NCI-H1694 (cell line): ENCODE measurements at regions not wholly inside any gene's neighbourhood (a gene's known extent, or its start where the extent isn't known, plus 50 kb on each side); places are given as distances from the start of the nearest gene placed in this dataset.

Source experiments
- DNase-seq: peaks from one replicate; lab custom pipeline; 2025; lab: John Stamatoyannopoulos, UW

DNA sequence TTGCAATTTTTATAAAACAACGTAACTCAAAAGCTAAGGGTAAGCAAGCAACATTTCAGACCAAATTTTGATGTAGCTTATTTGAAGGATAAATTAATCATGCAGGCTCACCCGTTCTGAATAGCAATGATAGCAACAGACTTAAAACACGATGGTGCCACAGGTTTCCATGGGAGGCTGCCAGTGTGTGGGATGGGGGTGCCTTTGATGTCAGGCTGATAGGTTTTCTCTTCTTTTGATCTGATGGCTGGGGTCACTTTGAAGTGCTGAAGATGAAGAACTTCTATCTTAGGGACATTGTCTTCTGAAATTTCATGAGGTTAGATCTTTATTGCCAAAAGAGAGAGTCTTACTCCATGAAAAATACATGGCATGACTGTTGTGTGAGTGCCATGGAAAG, 206.8 kb downstream of the LPIN1 start:
- DNase-seq, result no peak

- DNase-seq, result peak; percentile 44
Observed at GRCh38 chr2:11955314-11955713, 208.9 kb downstream of the LPIN1 start.

- DNase-seq, result peak; percentile 47
Observed at GRCh38 chr2:11955884-11956291, 209.5 kb downstream of the LPIN1 start.

DNA sequence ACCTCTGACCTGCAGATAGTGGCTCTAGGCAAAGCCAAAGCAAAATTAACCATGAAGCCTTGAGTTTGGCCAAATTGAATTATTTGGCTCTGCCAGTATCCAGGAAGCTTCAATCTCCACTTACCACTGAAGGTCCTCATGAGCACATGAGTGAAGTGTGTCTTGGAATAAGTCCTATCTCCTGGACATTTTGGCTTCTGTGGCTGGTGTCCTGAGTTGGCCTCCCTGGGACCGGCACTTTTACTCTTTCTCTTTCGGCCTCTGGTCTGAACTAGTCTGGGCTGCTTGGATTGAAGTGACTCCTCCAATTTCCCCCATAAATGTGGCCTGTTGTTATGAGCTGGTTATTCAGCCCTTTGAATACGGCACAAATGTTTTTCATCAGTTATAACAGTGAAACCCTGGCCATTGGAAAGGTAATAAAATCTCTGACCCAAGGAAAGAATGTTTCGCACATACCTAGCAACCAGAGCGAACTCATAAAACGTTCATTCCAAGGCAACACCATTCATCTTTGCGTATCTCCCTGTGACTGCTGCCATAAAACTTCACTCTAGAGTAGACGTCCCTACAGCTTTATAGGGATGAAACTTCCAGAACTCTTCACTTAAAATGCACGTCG, 216.4 kb downstream of the LPIN1 start:
- no peak for DNase-seq

DNA sequence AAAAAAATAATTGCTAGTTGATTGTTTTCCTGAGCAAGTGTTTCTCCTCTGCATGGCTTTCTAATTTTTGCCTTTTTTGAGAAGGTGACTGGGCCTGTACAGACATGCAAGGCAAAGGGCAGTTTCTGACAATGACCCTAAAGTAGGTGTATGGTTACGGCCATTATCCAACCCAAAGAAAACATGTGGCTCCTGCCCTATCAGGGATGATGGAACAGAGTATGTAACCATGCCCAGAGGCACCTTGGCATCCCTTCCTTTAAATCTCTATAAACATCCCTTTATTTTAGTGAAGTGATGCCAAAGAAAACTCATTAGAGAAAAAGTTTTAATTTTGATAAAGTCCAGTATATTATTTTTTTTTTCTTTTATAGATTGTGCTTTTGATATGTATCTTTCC, 217.5 kb downstream of the LPIN1 start:
- no peak for DNase-seq

DNA sequence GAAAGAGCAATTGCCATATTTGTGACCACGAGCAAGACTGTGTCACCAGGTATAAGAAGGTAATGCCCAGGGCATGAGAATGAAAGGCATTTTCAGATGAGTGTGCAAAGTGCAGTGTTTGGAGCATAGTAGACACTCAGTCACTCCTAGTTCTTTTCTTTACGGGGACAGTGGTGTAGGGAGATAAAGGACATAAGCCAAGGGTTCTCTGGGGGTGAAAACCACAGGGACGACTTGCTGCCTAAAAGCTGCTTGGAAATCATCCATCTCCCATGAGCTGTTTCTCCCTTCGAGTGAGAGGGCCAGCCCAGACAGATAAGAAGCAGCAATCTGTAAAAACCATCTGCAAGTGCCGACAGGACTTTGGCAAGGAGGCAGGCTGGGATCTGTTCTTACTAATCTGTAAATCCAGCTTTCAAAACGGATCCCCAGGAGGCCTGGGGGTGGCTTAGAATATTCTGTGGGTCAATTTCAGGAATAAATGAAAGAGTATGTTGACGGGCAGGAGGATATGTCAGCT, 221.6 kb downstream of the LPIN1 start:
- no peak for DNase-seq

- no peak for DNase-seq
Observed at GRCh38 chr2:11968521-11968920, 222.1 kb downstream of the LPIN1 start.

DNA sequence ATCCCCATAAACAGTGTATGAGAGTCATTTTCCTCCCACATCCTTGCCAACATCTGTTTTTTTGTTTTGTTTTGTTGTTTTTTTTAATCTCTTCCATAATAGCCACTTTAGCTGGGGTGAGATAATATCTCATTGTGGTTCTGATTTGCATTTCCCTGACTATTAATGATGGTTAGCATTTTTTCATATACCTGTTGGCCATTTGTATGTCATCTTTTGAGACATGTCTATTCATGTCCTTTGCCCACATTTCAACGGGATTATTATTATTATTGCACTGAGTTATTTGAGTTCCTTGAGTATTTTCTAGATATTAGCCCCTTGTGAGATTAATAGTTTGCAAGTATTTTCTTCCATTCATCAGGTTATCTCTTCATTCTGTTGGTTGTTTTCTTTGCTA, 223.3 kb downstream of the LPIN1 start:
- DNase-seq, result no peak

DNA sequence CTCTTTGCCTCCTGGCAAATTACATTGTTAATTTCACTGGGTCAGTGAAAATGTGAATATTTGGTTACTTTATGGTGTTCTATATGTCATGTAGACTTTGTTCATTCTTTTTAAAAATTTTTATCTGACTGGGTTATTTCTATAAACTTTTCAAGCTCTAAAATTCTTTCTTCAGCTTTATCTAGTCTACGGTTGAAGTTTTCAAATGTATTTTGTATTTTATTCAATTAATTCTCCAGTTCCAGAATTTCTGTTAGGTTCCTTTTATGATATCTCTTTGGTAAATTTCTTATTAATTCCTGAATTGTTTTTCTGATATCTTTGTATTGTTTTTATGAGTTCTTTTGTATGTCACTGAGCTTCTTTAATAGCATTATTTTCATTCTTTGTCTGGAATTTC, 228.1 kb downstream of the LPIN1 start:
- DNase-seq, result no peak

GRCh38 chr2:11975373-11975772, 228.9 kb downstream of the LPIN1 start:
- DNase-seq, result no peak

DNA sequence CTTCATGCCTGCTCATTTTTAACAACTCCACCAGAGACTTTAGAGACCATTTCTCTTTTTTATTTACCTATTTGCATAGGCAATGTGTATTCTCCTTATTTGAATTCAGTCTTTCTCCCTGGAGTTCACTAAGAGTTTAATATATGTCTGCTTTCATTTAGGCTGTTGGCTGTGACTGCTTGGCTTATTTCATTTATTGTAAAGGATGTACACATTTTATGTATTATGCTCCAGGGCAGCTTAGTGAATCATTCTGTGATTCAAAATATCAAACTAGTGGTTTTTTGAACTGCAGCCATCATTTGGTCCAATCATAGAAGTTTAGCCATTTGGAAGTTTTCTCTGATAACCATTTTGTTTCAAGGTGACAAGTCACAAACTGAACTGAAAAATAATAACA, 229.6 kb downstream of the LPIN1 start:
- no peak for DNase-seq

DNA sequence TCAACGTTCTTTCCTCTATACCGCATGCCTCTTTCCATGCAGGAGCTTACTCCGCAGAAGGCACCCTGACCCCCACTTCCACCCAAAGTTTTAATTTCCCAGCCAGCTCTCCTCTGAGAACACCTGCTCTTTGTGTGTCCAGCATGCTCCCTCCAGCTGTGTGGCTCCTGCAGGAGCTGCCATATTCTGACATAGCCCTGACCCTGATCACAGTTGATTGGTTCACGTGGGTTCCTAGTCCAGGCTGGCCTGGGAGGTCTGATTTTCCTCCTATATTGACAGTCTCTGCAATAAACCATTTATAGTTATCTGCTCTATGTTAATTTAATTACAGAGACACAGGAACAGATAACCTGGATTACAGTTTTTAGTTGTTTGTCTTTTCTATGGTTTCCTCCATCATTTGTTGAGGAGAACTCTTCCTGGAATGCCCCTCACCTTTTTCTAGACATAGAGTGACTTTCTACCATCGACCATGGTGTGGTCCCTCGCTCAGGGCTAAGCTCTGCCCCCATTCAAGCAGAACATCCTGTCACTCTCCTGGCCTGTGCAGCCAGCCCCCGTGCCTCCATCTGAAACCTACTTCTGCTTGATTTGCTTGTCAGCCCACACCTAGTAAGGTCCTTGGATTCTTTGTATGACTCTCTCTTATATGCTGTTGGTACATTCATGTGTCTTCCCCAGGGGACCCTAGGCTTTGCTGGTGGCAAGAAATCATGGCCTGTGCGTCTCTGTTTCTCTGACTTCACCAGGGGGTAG, 231.5 kb downstream of the LPIN1 start:
- DNase-seq, result no peak

DNA sequence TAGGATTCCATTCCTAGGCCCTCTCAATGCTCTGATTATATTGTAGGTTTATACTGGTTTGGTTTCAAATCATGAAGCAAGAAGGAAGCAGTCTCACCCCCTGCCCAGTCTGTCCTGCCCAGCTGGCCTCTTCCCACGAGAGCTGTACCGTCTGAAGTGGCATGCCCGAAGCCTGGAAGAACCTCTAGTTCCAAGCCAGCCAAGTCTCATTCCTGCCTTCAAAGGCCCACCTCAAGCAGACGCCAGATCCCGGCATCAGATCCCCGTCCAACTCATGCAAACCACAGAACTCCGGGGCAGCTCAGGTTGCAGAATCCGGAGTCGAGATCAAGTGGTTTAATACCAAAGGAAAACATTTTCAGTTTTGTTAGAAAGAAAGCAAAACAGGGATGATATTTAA, 234.4 kb downstream of the LPIN1 start:
- DNase-seq, result no peak

DNA sequence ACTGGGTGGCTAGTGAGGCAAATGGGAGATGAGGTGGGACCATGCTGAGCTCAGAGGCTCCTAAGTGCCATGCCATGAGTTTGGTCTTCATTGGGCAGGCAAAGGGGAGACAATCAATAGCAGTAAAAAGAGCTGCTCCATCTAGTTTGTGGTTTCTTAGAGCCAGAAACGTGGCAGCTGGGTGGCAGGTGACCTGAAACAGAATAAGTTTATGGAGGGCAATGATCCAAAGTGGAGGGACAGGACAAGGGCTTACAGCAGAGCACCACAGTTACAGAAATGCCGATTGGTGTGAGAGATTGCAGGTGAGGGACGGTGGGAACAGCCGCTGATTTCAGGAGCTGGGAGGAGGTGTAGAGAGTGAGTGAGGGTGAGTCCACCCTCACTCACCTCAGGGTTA, 237.0 kb downstream of the LPIN1 start:
- DNase-seq, result no peak

DNA sequence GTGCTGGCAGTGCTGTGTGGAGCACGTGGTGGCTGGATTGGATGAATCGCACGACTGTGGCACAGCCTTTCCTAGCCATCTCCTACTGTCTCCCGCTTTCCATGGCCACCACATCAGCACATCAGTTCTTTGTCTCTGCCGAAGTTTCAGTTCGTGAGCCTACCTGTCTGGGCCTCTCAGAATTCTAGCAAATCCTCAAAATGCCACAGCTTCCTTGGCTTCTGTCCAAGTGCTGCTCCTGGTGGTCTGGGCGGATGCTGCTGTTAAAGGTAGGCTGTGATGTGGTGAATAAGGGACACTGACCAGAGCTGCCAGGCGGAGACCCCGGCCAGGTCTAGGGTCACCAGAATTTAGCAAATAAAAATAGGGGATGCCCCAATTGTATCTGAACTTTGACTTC, 237.4 kb downstream of the LPIN1 start:
- no peak for DNase-seq

- DNase-seq, result no peak
Observed at GRCh38 chr2:11984316-11985158, 238.1 kb downstream of the LPIN1 start.

DNA sequence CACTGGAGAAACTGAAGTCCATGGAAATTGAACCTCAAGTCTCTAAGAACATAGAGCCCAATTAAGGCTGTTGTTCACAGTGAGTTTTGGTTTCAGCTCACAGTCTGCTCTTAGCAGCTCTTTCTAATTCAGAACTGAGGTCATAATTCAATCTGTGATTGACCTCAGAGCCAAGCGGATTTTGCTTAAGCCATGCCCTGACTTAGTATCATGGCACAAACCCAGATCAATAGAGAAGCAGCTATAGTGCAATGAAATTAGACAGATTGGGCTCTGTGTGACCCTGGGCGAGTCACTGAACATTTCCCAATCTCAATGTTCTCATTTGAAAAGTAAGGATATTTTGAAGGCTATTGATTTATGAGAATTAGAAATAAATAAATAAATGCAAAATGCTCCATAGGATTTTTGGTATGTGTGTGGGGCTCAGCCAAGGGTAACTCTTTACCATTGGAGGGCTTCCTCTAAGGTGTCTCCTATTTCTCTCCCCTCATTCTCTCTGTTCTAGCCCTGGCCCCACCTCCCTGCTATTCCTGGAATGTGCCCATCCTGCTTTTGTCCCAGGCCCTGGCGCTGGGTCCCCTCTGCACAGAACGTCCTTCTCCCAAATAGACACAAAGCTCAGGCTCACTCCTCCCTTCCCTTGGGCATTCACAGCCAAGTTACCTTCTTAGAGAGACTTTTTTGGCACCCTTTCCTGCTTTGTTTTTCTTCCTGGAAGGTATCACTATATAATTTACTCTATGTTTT, 239.6 kb downstream of the LPIN1 start:
- no peak for DNase-seq

GRCh38 chr2:11987151-11987550, 240.7 kb downstream of the LPIN1 start:
- DNase-seq, result no peak

DNA sequence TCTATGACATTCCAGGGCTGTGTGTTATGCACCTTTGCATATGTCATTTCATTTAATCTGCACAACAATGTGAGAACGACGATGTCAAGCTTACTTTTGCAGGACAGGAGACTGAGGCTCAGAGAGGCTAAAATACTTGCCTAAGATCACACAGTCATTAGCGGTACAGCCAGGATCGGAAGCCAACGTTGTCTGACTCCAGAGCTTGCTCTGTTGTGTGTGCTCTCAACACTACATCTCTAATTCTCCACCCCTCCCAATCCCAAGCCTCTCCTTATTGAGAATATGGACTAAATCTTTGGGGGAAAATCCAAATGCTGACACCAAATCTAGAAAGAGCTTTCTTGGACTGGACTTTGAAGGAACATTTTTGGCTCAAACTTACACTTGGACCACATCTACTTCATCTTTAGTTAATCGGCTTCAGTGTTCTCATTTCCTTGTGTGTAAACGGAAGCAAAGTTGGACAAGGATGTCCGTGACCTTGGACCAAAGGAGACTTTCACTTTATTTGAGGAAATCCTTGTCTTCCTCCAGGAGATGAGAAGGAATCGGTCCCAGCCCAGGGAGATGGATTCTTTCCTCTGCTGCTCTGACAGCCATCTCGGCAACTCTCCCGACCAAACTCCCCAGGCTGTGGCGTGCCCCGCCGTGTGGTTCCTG, 242.4 kb downstream of the LPIN1 start:
- DNase-seq, result no peak

DNA sequence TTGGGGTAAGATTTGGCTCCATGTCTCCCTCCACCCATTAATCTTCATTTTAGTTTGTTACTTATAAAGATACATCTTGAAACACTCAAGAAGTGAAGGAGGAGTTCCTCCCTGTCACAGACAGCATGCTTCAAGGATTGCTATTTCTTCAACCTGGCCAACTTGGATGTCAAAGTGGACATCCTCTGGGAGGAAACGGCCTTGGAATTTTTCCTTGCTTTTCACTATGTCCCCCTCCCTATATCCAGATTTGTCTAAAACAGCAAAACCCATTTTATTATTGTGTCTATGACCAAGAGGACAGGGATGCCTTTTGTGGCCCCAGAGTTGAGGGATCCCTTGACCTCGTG, 242.9 kb downstream of the LPIN1 start:
- no peak for DNase-seq

- DNase-seq, result no peak
Observed at GRCh38 chr2:11990576-11990975, 244.1 kb downstream of the LPIN1 start.

DNA sequence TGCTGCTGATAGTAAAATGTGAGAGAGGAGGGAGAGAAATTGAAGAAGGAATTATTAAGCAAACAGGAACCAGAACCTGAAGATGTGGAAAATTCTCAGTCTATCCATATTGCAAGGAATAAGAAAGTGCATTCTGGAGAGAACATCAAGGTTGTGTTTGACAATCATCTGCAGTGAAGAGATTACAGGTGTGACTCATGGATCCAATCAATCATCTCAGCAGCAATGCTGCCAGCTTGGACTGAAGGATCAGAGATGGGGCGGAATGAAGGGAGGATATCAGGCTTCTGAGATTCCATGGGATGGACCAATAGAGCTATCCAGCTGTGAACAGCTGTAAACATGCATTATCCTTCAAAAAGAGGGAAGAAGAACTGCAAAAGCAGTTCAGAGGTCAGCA, 247.3 kb downstream of the LPIN1 start:
- DNase-seq, result no peak
